WERI-Rb-1 (cell line): ENCODE measurements at regions not wholly inside any gene's neighbourhood (a gene's known extent, or its start where the extent isn't known, plus 50 kb on each side); places are given as distances from the start of the nearest gene placed in this dataset.
A peak's percentile ranks its signal among the peaks of the same experiment; 100 is the strongest.

ENCODE experiments used
- DNase-seq: peaks from one replicate; pipeline ENCODE4 v3.0.0-alpha.2; 2020
- H3K27ac ChIP-seq: fragments of 250-450 bp; sonication (Bioruptor Pico); 2 replicates; pipeline ENCODE4 v1.5.1; 2020; ENCODE audit warnings: mild to moderate bottlenecking, moderate library complexity
- H3K27me3 ChIP-seq: fragments of 250-450 bp; sonication (Bioruptor Pico); 2 replicates; pipeline ENCODE4 v1.5.1; 2021; ENCODE audit warnings: mild to moderate bottlenecking, low read depth, moderate library complexity; ENCODE audit not compliant: insufficient read depth, severe bottlenecking
- H3K36me3 ChIP-seq: fragments of 250-450 bp; sonication (Bioruptor Pico); 2 replicates; pipeline ENCODE4 v1.5.1; 2020; ENCODE audit warnings: mild to moderate bottlenecking, moderate library complexity
- H3K4me3 ChIP-seq: 2 replicates; pipeline ENCODE4 v1.5.1; 2011; ENCODE audit warnings: low read depth, mild to moderate bottlenecking, control low read depth, low read length
- H3K9me3 ChIP-seq: fragments of 250-450 bp; sonication (Bioruptor Pico); 2 replicates; pipeline ENCODE4 v1.5.1; 2021; ENCODE audit warnings: mild to moderate bottlenecking, moderate library complexity; ENCODE audit not compliant: severe bottlenecking
- CTCF ChIP-seq: IDR thresholded peaks from 2 replicates; pipeline ENCODE4 v1.5.1; 2011; ENCODE audit warnings: low read depth, mild to moderate bottlenecking, control low read depth, inconsistent platforms, low read length

- TF ChIP-seq CTCF = no peak
- DNase-seq = no peak
- Histone ChIP-seq H3K27ac (no peak overlapping the region), H3K36me3 (no peaks in the 10 kb centered on the region), H3K4me3 (no peak overlapping the region), H3K9me3 (no peaks in the 10 kb centered on the region), H3K27me3 (no peaks in the 10 kb centered on the region)
Measured at GRCh38 chr20:58600756-58601155, 50.3 kb upstream of the STX16 start.

- H3K9me3 ChIP-seq = no peaks in the 10 kb centered on the region
- DNase-seq = no peak
- TF ChIP-seq CTCF = no peak
- no peaks in the 10 kb centered on the region for H3K36me3 ChIP-seq
- H3K4me3 ChIP-seq = no peak overlapping the region
- no peak overlapping the region for H3K27ac ChIP-seq
- H3K27me3 ChIP-seq = no peaks in the 10 kb centered on the region
Measured at GRCh38 chr20:58599966-58600365, 51.1 kb upstream of the STX16 start.

GRCh38 chr20:58598211-58599015, 52.7 kb upstream of the STX16 start:
- no peak for DNase-seq
- no peaks in the 10 kb centered on the region for H3K9me3 ChIP-seq
- TF ChIP-seq CTCF = no peak
- H3K27ac ChIP-seq = no peak overlapping the region
- H3K4me3 ChIP-seq = no peak overlapping the region
- no peaks in the 10 kb centered on the region for H3K27me3 ChIP-seq
- H3K36me3 ChIP-seq = no peaks in the 10 kb centered on the region

GRCh38 chr20:58597249-58597891, 53.7 kb upstream of the STX16 start:
- no peak for DNase-seq
- Histone ChIP-seq H3K36me3 (no peaks in the 10 kb centered on the region), H3K4me3 (peak overlapping the region; percentile 38), H3K27ac (peak overlapping the region; percentile 43), H3K27me3 (no peaks in the 10 kb centered on the region), H3K9me3 (no peaks in the 10 kb centered on the region)
- no peak for TF ChIP-seq CTCF

- peak overlapping the region; percentile 38 for H3K4me3 ChIP-seq
- DNase-seq = peak; percentile 91
- H3K27me3 ChIP-seq = no peaks in the 10 kb centered on the region
- peak overlapping the region; percentile 78 for H3K27ac ChIP-seq
- no peaks in the 10 kb centered on the region for H3K36me3 ChIP-seq
- no peaks in the 10 kb centered on the region for H3K9me3 ChIP-seq
- no peak for TF ChIP-seq CTCF
Measured at GRCh38 chr20:58596750-58597248, 54.3 kb upstream of the STX16 start.
